ENCODE measurements at regions not wholly inside any gene's neighbourhood (a gene's known extent, or its start where the extent isn't known, plus 50 kb on each side); places are given as distances from the start of the nearest gene placed in this dataset.

DNA sequence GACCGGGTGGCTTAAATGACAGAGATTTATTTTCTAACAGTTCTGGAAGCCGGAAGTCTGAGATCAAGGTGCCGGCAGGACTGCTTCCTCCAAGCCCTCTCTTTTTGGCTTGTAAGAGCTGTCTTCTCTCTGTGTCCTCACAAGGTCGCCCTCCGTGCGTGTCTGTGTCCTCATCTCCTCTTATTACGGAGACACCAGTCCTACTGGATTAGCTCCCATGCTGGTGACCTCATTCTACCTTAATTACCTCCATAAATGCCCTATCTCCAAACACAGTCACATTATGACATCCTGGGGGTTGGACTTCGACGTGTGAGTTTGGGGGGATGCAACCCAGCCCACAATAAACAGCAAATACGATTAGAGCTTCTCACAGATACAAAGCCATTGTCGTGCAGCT, 161.5 kb downstream of the FOXL1 start:
- POLR2A ChIA-PET: no interaction called here

GRCh38 chr16:86740298-86740697, 161.9 kb downstream of the FOXL1 start:
- no peak overlapping the region for H3K4me2 ChIP-seq (ENCODE audit: low read length)
- H3K79me2 ChIP-seq (ENCODE audit: insufficient read depth, low read depth, low read length): no peaks in the 10 kb centered on the region
- no peak overlapping the region for H3K4me3 ChIP-seq (ENCODE audit: low read depth, low read length, poor library complexity, severe bottlenecking)
- no peak overlapping the region for H2AFZ ChIP-seq (ENCODE audit: low read length)
- DNase-seq (ENCODE audit: low spot score): no peak
- H3K27ac ChIP-seq (ENCODE audit: low read depth, low read length, poor library complexity, severe bottlenecking): no peak overlapping the region
- H3K9me2 ChIP-seq (ENCODE audit: insufficient read depth, low read length): no peaks in the 10 kb centered on the region
- ChIA-PET CTCF (ENCODE audit: unreplicated experiment) (no interaction called here), POLR2A (no interaction called here)
- no peaks in the 10 kb centered on the region for H3K4me1 ChIP-seq (ENCODE audit: insufficient read depth, low read length, poor library complexity, severe bottlenecking)
- no peaks in the 10 kb centered on the region for H3K36me3 ChIP-seq (ENCODE audit: insufficient read depth, low read length)
- no TSS peak for BruUV-seq (replicated peaks)
- no peaks in the 10 kb centered on the region for H3K9me3 ChIP-seq (ENCODE audit: low read length)
- intact Hi-C loops (cut with micrococcal nuclease; ENCODE audit: unreplicated experiment): no loop called here
- no peak for TF ChIP-seq CTCF (conservative IDR thresholded peaks at IDR 0.05; ENCODE audit: low read length)
- no peak for TF ChIP-seq EZH2phosphoT487 (IDR thresholded peaks at IDR 0.05; ENCODE audit: borderline replicate concordance, low read depth, low read length)
- no peaks in the 10 kb centered on the region for H4K20me1 ChIP-seq (ENCODE audit: insufficient read depth, low read length)

More for the DNA sequence above, 161.5 kb downstream of the FOXL1 start:
- Histone ChIP-seq H3K9me3 (ENCODE audit: low read length) (no peaks in the 10 kb centered on the region), H3K4me2 (ENCODE audit: low read length) (no peak overlapping the region), H3K79me2 (ENCODE audit: insufficient read depth, low read depth, low read length) (no peaks in the 10 kb centered on the region), H3K4me3 (ENCODE audit: low read depth, low read length, poor library complexity, severe bottlenecking) (no peak overlapping the region), H3K4me1 (ENCODE audit: insufficient read depth, low read length, poor library complexity, severe bottlenecking) (no peaks in the 10 kb centered on the region), H4K20me1 (ENCODE audit: insufficient read depth, low read length) (no peaks in the 10 kb centered on the region), H3K9me2 (ENCODE audit: insufficient read depth, low read length) (no peaks in the 10 kb centered on the region), H3K36me3 (ENCODE audit: insufficient read depth, low read length) (no peaks in the 10 kb centered on the region), H3K27ac (ENCODE audit: low read depth, low read length, poor library complexity, severe bottlenecking) (no peak overlapping the region), H2AFZ (ENCODE audit: low read length) (no peak overlapping the region)
- no peak for DNase-seq (ENCODE audit: low spot score)
- no TSS peak for BruUV-seq (replicated peaks)
- TF ChIP-seq CTCF (conservative IDR thresholded peaks at IDR 0.05; ENCODE audit: low read length): no peak
- no peak for TF ChIP-seq EZH2phosphoT487 (IDR thresholded peaks at IDR 0.05; ENCODE audit: borderline replicate concordance, low read depth, low read length)
- CTCF ChIA-PET (ENCODE audit: unreplicated experiment): no interaction called here
- intact Hi-C loops (cut with micrococcal nuclease; ENCODE audit: unreplicated experiment): no loop called here

DNA sequence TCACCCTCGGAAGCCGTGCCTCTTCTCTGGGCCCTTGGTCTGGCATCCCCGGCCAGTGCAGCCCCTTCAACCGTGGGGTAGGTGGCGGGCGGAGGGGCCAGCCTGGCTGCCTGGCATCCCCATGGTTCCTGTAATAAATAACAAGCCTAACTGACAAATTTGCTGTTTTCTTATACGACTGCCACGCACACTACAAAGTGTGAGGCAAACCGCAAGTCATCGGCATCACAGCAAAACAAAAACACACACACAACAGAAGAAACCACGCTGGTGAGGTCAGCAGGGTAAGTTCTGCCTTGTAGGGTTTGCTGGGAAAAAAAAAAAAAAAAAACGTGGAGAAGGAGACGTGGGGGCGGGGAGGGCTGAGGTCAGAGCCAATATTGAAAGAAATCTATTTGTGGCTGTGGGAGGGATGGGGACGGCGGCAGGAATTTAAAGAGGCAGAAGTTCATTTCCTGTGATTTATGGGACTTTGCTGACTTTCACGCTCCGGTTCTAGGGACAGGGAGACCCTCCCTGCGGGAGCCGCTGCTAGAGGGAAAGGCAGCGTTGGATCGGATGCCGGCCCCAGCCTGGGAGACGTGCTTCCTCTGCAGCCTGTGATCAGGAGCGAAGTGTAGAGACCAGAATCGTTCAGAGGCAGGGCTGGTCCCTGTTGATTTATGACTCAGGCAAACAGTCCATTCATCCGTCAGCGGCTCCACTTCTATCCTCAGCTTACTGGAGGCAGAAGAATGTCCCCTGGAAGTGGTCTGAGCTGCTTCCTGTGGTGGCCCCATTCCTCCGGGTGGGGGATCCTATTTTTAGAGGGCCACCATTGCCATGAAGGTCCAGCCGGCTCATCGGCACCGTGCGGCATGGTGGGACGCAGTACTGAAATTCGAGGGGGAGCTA, 162.8 kb downstream of the FOXL1 start:
- no TSS peak for BruUV-seq (replicated peaks)
- intact Hi-C loops (cut with micrococcal nuclease; ENCODE audit: unreplicated experiment): no loop called here
- Histone ChIP-seq H4K20me1 (ENCODE audit: insufficient read depth, low read length) (no peaks in the 10 kb centered on the region), H3K4me2 (ENCODE audit: low read length) (no peak overlapping the region), H2AFZ (ENCODE audit: low read length) (no peak overlapping the region), H3K4me3 (ENCODE audit: low read depth, low read length, poor library complexity, severe bottlenecking) (no peak overlapping the region), H3K9me2 (ENCODE audit: insufficient read depth, low read length) (no peaks in the 10 kb centered on the region), H3K4me1 (ENCODE audit: insufficient read depth, low read length, poor library complexity, severe bottlenecking) (no peaks in the 10 kb centered on the region), H3K36me3 (ENCODE audit: insufficient read depth, low read length) (no peaks in the 10 kb centered on the region), H3K27ac (ENCODE audit: low read depth, low read length, poor library complexity, severe bottlenecking) (no peak overlapping the region), H3K79me2 (ENCODE audit: insufficient read depth, low read depth, low read length) (no peaks in the 10 kb centered on the region), H3K9me3 (ENCODE audit: low read length) (no peaks in the 10 kb centered on the region)
- TF ChIP-seq CTCF (conservative IDR thresholded peaks at IDR 0.05; ENCODE audit: low read length) (no peak), EZH2phosphoT487 (IDR thresholded peaks at IDR 0.05; ENCODE audit: borderline replicate concordance, low read depth, low read length) (no peak)
- CTCF ChIA-PET (ENCODE audit: unreplicated experiment): no interaction called here
- POLR2A ChIA-PET: no interaction called here
- DNase-seq (ENCODE audit: low spot score): no peak

Data from OCI-LY7 (cell line).